ENCODE measurements at regions not wholly inside any gene's neighbourhood (a gene's known extent, or its start where the extent isn't known, plus 50 kb on each side); places are given as distances from the start of the nearest gene placed in this dataset.
"Not testable (repeated sequence)": the region's sequence is repeated elsewhere in the genome, so short reads cannot be mapped to it uniquely, and the experiment has no call there.

DNA sequence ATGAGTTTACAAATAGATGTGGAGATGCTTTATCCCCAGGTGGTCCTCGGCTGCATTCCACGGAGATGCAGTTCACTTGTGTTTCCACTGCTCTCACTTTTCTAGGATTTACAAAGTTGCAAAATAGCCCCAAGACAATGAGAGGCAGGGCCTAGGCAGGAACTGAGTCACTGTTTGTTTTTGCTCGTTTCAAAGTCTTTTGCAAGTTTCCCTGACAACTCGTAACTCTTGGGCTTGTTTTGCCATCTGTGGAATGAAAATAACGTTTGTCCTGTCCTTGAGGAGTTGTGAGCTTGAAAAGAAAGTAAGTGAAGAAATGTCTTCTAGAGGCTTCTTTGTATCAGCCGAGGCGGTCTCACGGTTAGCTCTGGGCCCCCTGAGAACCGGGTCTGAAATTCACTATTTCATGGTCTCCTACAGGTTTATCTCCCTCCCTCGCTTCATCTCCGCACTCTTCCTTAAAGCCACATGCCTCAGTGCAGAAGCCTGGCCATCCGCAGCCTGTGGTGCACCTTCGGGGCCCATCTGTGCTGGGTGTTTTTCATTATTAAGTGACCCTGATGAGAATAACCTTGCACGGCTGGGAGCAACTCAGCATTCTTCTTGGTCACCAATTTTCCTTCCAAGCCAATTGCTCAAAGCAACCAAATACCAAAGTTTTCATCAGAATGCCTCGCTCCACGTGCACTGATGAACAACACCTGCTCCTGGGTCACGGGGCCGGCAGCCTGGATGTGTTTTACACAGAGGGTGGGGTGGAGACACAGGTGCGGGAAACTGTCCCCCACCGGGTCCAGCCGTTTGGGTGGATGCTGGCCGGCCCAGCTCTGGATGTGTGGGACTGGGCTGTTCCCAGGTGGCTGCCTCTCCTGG is 172.4 kb downstream of the LAT start:
- DNase-seq, result peak; percentile 79 to 96

DNA sequence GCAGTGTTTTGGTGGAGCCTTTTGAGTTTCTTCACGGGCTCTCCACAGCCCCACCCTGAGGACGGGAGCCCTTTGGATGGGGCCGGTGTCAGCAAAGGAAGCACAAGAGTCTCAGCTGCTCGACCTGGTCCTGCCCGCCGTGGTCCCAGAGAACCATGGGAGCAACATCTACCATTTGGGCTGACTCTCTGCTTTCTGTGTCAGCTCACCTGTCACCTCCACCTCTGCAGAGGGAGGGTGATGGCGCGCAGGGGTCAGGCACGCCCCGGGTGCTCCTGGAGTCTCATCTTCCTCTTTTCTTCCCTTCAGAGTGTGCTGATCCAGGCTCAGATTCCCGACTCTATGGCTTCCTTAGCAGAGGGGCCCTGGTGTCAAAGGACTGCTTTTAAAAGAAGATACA is 171.7 kb downstream of the LAT start:
- no peak for DNase-seq

DNA sequence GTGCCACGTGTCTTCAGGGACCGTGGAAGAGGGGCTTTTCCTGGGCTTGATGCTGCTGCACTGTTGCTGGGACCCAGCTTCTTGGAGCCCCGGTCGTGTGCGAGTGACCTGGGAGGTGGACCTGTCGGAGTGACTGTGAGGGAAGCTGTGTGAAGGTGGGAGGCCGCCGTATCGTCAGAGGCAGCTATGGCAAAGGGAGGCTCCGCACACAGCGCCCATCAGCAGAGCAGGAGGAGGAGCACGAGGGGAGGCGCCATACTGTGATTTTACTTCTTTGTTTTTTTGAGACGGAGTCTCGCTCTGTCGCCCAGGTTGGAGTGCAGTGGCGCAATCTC is 171.0 kb downstream of the LAT start:
- not testable (repeated sequence) for DNase-seq

DNA sequence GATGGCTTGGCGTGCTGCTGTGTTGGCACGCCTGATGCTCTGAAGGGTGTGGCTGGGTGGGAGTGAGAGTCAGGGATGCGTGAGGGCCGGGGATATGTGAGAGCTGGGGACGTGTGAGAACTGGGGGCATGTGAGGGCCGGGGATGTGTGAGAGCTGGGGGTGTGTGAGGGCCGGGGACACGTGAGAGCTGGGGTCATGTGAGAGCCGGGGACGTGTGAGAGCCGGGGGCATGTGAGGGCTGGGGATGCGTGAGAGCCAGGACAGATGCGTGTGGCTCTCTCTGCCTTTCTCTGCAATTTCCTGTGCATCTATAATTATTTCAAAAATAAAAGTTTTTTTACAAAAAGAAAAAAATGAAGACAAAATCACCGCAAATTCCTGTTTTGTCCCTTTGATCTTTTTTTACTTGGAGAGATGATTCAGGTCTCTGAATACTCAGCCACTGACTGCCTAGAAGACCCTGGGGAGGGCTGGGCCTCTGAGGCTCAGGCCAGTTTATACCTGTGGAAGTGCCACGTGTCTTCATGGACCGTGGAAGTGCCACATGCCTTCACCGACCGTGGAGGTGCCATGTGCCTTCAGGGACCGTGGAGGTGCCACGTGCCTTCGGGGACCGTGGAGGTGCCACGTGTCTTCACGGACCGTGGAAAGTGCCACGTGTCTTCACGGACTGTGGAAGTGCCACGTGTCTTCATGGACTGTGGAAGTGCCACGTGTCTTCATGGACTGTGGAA is 170.4 kb downstream of the LAT start:
- DNase-seq, result not testable (repeated sequence)

DNA sequence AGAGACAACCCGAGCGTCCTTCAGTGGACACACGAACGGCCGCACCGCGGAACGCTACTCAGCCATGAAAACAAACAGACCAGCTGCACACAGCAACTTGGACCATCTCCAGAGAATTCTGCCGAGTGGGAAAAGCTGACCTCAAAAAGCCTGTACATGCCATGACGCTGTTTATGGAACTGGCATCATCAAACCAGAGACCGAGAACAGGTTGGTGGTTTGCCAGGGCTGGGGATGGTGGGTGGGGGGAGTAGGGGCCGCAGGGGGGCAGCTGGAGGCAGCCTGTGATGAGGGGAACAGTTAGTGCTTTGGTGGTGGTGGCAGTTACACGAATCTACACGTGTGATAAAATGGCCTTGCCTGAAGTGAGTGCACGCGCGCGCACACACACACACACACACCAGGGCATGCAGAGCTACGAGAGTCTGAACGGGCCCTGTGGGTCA is 169.8 kb downstream of the LAT start:
- DNase-seq, result no peak

DNA sequence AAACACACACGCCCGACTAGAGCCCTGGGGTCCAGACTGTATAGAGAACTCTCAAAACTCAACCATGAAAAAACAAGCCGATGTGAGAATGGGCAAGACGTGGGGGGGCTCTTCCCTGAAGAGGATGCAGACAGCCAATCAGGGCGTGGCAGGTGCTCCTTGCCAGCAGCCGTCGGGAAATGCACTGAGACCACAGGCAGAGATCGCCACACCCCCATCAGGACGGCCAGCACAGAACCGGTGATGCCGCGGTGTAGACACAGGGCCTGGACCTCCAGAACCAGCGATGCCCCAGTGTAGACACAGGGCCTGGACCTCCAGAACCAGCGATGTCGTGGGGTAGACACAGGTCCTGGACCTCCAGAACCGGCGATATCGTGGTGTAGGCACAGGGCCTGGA is 169.2 kb downstream of the LAT start:
- no peak for DNase-seq

DNA sequence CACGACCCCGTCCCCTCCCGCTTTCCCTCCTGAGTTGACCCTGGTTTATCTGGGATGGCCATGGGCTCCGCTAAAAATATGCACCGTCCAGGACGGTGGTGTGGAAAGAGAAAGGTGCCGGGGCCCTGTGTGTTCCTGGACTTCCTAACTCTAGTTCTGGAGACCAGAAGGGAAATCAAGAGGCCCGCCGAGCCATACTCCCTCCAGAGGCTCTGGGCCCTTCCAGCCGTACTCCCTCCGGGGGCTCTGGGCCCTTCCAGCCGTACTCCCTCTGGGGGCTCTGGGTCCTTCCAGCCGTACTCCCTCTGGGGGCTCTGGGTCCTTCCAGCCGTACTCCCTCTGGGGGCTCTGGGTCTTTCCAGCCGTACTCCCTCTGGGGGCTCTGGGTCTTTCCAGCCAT is 168.5 kb downstream of the LAT start:
- DNase-seq, result not testable (repeated sequence)

DNA sequence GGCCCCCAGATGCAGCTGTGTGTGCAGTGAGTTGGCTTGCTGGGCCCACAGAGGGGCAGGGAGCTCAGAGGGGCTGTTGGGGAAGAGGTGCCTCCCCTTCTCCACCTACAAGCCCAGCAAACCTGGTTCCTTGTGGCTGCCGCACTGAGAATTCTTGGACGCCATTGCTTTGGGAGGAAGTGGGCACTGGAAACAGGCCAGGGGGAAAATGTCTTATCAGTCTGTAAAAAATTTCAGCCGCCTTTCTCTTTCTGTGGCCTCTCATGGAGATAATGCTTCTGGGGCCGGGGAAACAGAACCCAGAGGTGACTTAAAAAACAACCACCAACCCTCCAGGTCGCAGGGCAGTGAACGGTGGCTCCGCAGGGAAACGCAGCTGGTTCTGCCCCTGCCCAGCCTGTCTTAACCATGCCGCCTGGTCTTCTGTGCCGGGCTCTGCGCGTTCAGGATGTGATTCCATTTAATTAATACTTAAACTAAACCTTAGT is 167.7 kb downstream of the LAT start:
- DNase-seq, result not testable (repeated sequence)

DNA sequence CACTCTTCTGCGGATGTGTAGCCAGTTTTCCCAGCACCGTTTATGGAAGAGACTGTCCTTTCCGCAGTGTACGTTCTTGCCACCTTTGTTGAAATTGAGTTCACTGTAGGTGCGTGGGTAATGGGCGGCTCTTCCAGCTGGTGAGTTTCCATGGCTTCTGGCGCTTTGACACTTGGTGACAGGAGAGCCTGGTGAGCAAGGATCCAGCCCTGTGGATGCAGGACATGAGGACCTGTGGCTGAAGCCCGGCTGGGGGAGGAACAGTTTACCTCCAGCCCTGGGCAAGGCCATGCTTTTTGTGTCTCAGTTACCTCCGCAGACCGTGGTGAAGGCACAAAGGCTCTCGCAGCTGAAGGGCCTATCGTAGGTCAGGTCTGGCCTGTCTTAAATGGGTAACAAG is 166.5 kb downstream of the LAT start:
- DNase-seq, result no peak

DNA sequence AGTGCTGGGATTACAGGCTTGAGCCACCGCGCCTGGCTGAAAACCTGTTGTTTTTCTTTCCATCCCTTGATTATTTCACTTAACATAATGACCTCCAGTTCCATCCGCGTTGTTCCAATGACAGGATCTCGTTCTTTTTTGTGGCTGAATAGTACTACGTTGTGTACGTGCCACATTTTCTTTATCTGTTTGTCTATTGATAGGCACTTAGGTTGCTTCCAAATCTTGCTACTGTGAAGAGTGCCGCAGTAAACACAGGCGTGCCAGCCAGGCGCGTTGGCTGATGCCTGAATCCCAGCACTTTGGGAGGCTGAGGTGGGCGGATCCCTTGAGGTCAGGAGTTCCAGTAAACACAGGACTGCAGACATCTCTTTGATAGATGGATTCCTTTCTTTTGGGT is 165.1 kb downstream of the LAT start:
- not testable (repeated sequence) for DNase-seq

DNA sequence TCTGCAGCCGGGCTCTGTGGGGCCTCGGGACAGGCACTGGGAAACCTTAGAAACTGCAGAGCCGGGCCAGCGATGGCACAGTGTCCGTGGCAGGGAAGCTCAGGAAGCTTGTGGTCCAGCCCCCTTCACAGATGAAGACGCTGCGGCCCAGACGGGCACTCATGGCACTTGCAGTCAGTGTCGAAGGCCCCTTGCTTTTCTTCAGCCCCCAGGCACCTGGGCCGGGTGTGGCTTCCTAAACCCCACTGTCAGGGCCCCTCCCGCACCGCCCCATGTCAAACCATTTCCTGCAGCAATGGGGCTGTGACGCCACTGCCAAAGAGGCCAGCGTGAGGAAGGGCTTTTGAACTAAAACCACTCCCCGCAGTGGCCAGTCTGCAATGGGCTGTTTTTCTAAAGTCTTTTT is 164.0 kb downstream of the LAT start:
- DNase-seq, result no peak

DNA sequence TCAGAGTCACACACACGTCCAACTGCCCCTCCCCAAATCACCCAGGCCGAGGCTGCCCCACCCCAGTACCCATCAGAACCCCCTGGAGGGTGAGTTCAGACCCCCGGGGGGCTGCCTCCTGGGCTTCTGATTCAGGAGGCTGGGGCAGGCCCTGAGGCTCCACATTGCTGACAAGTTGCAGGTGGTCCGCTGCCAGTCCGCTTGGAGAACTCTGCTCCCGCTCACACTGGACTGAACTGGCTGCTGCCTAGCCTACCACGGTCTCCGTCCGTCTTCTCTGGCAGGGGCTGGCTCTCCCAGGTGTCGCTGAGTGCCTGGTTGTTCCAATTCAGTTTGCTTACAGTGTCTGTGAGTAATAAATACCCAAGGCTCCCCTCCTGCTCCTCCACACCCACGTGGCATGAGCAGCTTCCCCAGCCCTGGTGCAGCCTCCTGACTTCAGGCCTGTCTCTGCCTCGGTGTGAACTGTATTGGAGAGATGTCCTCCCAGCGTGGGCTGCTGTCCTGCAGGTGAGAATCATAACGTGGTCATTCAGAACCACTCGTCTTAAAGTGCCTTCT is 163.4 kb downstream of the LAT start:
- no peak for DNase-seq

DNA sequence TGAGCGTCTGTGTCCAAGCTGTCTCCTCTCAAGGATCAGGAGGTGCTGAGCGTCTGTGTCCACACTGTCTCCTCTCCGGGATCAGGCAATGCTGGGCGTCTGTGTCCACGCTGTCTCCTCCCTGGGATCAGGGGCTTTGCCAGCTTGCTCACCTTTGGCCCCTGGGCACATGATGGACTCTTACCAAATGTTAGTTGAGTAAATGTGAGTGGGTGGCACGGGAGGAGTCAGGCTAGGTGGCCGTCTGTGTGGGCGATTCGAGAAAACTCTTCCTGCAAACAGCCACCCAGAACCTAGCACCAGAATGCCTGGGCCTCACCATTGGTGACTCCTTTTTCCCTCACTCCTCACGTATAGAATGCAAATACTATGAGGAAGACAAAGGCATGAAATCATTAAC is 162.9 kb downstream of the LAT start:
- DNase-seq, result not testable (repeated sequence)

DNA sequence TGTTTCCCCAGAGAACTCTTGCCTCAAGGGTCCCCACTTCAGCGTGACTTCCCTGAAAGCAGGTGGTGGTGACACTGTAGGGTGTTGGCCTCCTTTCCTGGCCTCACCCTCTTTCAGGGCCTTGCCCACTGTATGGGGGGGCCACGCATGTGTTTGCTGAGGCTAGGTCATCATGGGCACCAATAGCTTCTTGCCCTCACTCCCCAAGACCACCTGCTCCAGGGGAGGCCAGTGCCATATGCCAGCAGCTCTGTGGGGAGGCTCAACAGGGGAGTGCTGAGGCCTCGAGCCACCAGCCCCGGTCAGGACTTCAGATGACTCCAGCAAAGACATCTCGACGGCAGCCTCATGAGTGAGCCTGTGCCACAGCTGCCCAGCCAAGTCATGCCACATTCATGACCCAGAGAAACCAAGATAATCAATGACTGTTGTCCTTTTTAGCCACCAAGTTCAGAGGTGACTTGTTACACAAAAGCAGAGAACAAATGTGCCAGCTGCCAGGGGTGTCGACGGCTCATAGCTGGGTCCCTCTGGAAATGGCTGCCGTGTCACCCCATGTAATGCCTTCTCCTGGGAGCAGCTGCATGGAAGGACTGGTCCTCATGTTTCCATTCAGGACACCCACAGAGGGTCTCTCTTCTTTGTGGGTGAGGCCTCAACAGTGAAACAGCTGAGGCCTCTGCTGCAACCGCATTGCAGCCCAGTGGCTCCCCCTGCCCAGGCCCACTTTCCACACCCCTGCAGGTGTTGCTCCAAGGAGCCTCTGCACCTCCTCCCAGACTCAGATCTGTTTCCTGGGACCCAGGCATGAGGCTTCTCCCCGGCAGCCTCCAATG is 162.2 kb downstream of the LAT start:
- not testable (repeated sequence) for DNase-seq

DNA sequence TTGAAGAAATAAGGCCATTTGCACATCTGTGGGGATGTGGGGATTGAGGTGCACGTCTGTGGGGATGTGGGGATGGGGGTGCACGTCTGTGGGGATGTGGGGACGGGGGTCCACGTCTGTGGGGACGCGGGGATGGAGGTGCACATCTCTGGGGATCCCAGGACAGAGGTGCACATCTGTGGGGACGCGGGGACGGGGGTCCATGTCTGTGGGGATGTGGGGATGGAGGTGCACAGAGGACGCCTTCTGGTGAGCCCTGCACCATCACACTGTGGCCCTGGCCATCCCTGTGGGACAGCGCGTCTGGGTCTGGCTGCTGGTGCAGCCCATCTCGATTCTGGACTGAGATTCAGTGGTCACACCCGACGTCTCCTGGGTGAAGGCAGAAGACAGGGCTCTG is 161.4 kb downstream of the LAT start:
- no peak for DNase-seq

DNA sequence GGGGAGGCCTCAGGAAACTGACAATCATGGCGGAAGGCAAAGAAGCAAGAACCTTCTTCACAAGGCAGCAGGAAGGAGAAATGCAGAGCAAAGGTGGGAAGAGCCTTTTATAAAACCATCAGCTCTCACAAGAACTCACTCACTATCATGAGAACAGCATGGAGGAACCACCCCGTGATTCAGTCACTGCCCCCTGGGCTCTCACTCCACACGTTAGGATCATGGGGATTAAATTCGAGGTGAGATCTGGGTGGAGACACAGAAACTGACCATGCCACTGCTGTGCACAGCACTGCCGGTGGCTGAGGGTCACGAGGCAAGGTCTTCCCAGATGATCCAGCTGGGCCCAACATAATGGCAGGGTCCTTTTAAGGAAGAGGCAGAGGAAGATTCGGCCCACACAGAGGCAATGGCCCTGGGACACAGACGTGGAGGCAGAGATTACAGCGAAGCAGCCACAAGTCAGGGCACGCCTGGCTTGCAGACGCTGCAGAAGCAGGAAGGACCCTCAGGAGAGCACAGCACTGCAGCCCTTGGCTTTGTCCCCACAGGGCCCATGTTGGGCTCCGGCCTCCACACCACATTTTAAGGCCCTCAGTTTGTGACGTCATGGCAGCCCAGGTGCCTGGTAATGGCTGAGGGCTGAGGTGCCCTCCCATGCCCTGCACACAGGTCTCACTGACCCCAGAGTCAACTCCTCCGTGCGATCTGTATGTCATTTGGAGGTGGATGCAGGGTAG is 160.8 kb downstream of the LAT start:
- DNase-seq, result not testable (repeated sequence)

DNA sequence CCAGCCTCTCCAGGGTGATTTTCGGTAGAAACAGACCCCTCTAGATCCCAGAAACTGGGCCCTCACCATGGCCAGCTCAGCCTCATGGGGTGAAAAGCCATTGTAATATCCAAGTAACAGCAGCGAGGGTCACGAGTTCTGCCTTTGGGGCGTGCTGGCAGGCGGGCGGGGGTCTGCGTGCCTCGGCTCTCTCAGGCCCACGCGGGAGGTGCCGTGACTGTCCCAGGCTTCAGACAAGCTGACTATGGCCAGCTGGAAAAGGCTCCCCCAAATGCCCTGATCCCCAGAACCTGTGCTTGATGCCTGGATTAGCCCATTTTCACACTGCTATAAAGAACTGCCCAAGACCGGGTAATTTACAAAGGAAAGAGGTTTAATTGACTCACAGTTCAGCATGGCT is 160.2 kb downstream of the LAT start:
- not testable (repeated sequence) for DNase-seq

DNA sequence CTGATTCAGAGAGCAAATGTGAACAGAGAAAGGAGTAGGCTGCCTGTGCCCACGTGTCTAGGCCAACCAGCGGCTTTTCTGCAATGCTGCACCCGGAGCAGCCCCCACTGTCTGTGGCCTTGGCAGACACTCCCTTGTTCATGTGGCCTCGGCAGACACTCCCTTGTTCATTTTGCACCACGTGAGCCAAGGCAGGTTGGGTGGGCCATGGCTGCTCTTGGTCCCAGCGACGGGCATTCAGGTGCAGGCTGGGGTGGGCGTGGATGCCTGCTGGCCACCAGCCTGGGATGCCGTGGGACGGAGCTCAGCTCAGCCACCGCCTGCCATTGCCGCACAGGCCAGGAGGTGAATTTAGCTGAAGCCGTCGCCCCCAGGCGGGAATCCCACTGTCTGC is 159.8 kb downstream of the LAT start:
- DNase-seq, result not testable (repeated sequence)

DNA sequence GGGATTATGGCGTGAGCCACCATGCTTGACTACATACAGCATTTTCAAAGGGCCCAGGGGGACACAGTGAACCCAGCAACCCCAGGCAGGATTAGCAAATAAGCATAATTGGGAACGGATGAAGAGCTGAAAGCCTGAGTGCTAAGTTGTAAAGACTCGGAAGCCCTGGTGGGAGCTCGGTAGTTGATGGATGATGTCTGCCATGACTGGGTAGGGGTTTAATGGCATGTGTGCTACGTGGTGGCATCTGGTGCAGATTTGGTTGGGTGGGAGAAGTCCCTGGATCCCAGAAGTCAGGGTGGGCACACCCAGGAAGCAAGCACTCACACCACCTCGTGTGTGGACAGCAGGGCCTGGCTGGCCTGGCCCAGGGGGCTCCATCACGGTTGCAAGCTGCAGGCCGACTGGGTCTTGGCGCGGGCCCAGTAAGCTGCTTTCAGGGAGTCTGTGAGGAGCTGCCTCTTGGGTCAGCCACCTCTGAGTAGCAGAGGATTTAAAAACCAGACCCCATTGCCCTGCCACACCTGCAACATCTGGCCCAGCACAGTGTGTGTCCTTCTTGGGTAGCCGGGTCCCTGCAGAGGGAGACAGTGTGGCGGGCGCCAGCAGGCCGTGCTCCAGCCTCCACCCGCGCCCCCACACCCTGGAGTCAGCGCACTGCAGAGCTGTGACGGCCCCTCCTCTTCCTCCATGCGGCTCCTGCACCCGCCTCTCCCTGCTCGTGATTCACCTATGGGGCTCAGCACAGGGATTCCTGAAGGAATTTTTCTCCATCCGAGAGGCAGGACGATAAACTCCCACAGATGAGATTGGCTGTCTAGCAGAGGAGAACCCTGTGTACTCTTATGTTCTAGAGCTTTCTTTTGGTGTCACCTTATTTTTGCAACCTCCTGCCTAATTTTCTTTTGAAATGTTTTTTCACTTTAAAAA is 159.2 kb downstream of the LAT start:
- DNase-seq, result not testable (repeated sequence)

DNA sequence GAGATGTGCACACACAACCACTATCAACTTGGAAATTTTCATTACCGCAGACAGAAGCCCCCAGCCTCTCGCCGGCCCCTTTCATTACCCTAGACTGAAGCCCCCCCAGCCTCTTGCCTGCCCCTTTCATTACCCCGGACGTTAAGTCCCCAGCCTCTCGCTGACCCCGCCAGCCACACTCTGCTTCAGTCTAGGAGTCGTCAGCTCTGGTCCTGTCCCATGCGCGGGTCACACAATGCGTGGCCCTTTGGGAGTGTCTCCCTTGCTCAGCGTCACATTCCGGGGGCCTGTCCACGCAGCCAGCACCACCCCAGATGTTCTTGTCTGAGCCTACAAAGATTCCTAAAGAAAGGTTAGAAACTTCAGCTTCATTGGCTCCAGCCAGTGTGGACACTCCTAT is 157.7 kb downstream of the LAT start:
- DNase-seq, result not testable (repeated sequence)

All from SW 1271 (cell line).